Gastroesophageal sphincter (tissue), 4 donors: ENCODE measurements at regions not wholly inside any gene's neighbourhood (a gene's known extent, or its start where the extent isn't known, plus 50 kb on each side); places are given as distances from the start of the nearest gene placed in this dataset.

ENCODE experiments used
- ATAC-seq: fragments of 150-250 bp; one replicate; pipeline ENCODE4 v1.9.1; 2016; ENCODE audit warnings: mild to moderate bottlenecking, moderate library complexity
- H3K27ac ChIP-seq, 4 donors: fragments of 200-600 bp; sonication (generic) in 3 of 4; 1 replicate in 3 of 4; 2 replicates in 1 of 4; pipeline ENCODE4 v1.5.1; 2016 to 2019
- H3K27me3 ChIP-seq: fragments of 200-600 bp; sonication (generic); one replicate; pipeline ENCODE4 v1.5.1; 2019
- H3K36me3 ChIP-seq, 2 donors: fragments of 200-600 bp; sonication (generic); one replicate each; pipeline ENCODE4 v1.5.1; 2019; ENCODE audit warnings: control low read depth in 1 of 2
- H3K4me1 ChIP-seq, 3 donors: fragments of 200-600 bp; sonication (generic); 1 replicate in 2 of 3; 2 replicates in 1 of 3; pipeline ENCODE4 v1.5.1; 2016 to 2019; ENCODE audit warnings: control low read depth in 2 of 3
- H3K4me3 ChIP-seq, 2 donors: fragments of 200-600 bp; sonication (generic); one replicate each; pipeline ENCODE4 v1.5.1; 2019; ENCODE audit warnings: mild to moderate bottlenecking in 1 of 2, moderate library complexity in 1 of 2
- H3K9me3 ChIP-seq, 3 donors: fragments of 200-600 bp; sonication (generic); one replicate each; pipeline ENCODE4 v1.5.1; 2017 to 2019; ENCODE audit warnings: control low read depth in 2 of 3
- EP300 ChIP-seq: sonication (generic); formaldehyde crosslinking; IDR thresholded peaks from one replicate; pipeline ENCODE4 v1.6.1; 2017; ENCODE audit warnings: antibody characterized with exemption, mild to moderate bottlenecking
- POLR2A ChIP-seq, 2 donors: fragments of 450-650 bp; IDR thresholded peaks; one replicate each; pipeline ENCODE4 v1.6.1; 2017; ENCODE audit warnings: antibody characterized with exemption in 2 of 2, mild to moderate bottlenecking in 2 of 2, moderate library complexity in 1 of 2
- POLR2AphosphoS5 ChIP-seq: sonication (generic); formaldehyde crosslinking; IDR thresholded peaks from one replicate; pipeline ENCODE4 v1.6.1; 2017; ENCODE audit warnings: antibody characterized with exemption
- WGBS, 2 donors: methylation state at CpG; one replicate each; pipeline ENCODE4 v1.1.5; 2018; ENCODE audit warnings: low coverage in 1 of 2; 5-methylcytosine and 5-hydroxymethylcytosine counted together
- TF ChIP-seq, protein P1 (sequence below), 4 experiments: fragments of 200-600 bp in 2 of 4; fragments of 450-650 bp in 2 of 4; sonication (generic) in 1 of 4; IDR thresholded peaks; one replicate each; pipeline ENCODE4 v1.5.1; 2017 to 2019; ENCODE audit warnings: antibody characterized with exemption in 4 of 4, mild to moderate bottlenecking in 2 of 4, moderate library complexity in 2 of 4

DNA sequence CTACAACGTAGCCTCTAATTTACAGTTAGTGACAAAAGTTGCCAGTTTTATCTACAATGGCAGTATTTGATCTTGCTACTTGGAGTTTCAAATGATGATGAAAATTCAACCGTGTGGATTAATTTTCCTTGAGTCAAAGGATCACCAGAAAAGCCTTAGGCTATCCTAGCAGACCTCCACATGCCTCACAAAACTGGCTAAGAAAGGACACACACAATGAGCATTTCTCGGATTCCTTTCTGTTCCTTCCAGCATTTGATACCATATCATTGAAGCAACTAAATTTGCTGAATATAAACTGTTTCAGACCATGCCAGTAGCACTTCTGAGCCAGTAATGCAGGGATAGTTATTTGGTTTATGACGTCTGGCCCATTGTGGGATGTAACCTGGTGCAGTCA, 587.4 kb upstream of the MDFIC2 start:
- Histone ChIP-seq H3K9me3 (peaks cover 0 to 5% (median 0%) of the 10 kb centered on the region in 3 donors), H3K4me3 (no peak overlapping the region), H3K27ac (no peak overlapping the region), H3K4me1 (no peaks in the 10 kb centered on the region), H3K36me3 (no peaks in the 10 kb centered on the region), H3K27me3 (no peaks in the 10 kb centered on the region)
- WGBS, 2 donors = 86 to 89% methylated on average over 4 of the region's 4 CpGs
- TF ChIP-seq POLR2A (IDR thresholded peaks at IDR 0.05) (no peak), EP300 (no peak), POLR2AphosphoS5 (no peak)
- TF ChIP-seq, protein P1, sequence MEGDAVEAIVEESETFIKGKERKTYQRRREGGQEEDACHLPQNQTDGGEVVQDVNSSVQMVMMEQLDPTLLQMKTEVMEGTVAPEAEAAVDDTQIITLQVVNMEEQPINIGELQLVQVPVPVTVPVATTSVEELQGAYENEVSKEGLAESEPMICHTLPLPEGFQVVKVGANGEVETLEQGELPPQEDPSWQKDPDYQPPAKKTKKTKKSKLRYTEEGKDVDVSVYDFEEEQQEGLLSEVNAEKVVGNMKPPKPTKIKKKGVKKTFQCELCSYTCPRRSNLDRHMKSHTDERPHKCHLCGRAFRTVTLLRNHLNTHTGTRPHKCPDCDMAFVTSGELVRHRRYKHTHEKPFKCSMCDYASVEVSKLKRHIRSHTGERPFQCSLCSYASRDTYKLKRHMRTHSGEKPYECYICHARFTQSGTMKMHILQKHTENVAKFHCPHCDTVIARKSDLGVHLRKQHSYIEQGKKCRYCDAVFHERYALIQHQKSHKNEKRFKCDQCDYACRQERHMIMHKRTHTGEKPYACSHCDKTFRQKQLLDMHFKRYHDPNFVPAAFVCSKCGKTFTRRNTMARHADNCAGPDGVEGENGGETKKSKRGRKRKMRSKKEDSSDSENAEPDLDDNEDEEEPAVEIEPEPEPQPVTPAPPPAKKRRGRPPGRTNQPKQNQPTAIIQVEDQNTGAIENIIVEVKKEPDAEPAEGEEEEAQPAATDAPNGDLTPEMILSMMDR (IDR thresholded peaks at IDR 0.05) = no peak
- no peak for ATAC-seq

DNA sequence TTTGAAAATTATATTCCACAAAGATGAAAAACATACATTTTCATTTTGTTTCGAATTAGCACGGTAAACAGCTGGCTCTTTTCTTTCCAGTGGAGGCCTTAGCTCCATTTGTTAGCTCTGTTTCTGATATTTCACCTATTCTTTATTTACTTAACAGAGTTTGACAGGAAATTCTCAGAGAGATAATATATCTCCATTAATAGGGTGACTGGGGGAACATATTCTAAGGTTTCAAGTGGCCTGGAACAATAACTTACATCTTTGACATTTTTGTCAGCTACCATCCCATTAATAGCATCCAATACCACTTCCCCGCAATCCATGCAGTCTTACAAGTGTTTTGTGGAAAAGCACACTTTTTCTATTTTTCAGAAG, 577.6 kb upstream of the MDFIC2 start:
- Histone ChIP-seq H3K4me3 (no peak overlapping the region), H3K27ac (peak overlapping the region in 3 of 4 donors; percentile 19 to 74 (median 65)), H3K36me3 (no peaks in the 10 kb centered on the region), H3K27me3 (no peaks in the 10 kb centered on the region), H3K9me3 (no peaks in the 10 kb centered on the region), H3K4me1 (peaks cover 0 to 17% (median 0%) of the 10 kb centered on the region in 3 donors)
- TF ChIP-seq POLR2A (IDR thresholded peaks at IDR 0.05) (no peak), POLR2AphosphoS5 (no peak), EP300 (no peak)
- TF ChIP-seq, protein P1 (IDR thresholded peaks at IDR 0.05) = no peak
- 71 to 74% methylated on average over 3 of the region's 3 CpGs for WGBS, 2 donors
- ATAC-seq = no peak

DNA sequence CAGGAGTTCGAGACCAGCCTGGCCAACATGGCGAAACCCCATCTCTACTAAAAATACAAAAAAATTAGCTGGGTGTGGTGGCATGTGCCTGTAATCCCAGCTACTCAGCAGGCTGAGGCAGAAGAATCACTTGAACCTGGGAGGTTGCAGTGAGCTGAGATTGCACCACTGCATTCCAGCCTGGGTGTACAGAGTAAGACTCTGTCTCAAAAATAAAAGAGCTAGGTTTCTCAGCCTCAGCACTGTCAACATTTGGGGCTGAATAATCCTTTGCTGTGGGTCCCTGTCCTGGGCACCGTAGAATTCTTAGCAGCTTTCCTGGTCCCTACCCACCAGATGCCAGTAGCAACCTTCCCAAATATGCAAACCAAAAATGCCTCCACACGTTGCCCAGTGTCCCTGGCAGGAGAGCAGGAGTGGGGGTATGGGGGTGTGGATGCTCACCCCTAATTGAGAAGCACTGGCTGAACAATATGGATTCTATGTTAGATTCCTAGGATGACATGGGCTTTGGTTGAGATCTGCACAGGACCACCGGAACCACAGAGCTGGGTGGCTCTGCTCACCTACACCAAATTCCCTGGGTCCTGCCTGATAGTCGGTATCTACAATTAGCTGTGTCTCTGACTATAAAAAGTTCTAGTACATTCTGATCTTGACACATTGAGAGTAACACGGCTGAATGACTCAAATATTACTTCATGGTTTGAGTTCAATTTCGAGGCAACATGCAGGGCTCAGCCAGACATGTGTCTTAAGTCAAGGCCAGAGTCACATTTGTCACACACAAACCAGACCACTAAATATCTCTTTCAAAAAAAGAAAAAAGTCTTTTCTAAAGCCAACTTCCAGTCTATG, 577.0 kb upstream of the MDFIC2 start:
- WGBS, 2 donors = 31 to 38% methylated on average over 2 to 3 of the region's 8 CpGs
- peak; percentile 85 for ATAC-seq
- no peaks in the 10 kb centered on the region for H3K27me3 ChIP-seq
- peaks cover 0 to 17% (median 0%) of the 10 kb centered on the region in 3 donors for H3K4me1 ChIP-seq
- TF ChIP-seq, protein P1 (IDR thresholded peaks at IDR 0.05) = no peak
- peak; percentile 49 for TF ChIP-seq POLR2AphosphoS5
- H3K4me3 ChIP-seq = no peak overlapping the region
- no peaks in the 10 kb centered on the region for H3K9me3 ChIP-seq
- no peaks in the 10 kb centered on the region for H3K36me3 ChIP-seq
- H3K27ac ChIP-seq = peak overlapping the region in 3 of 4 donors; percentile 19 to 74 (median 65)

DNA sequence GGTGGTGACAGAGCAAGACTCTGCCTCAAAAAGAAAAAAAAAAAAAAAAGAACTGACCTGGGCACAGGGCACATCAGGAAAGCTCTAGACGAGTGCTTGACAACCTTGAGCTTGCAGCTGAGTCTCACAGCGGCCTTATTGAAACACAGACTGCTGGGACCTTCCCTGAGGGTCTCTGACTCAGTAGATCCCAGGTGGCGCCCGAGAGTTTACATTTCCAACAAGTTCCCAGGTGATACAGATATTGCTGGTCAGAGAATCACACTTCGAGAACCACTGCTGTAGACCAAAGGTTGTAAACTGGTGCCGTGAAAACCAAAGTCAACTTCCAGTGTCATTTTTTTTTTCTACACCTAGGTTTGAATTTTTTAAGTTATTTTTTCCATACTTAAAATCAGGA, 573.2 kb upstream of the MDFIC2 start:
- TF ChIP-seq POLR2A (IDR thresholded peaks at IDR 0.05) (no peak), EP300 (no peak), POLR2AphosphoS5 (no peak)
- TF ChIP-seq, protein P1 (IDR thresholded peaks at IDR 0.05) = no peak
- ATAC-seq = no peak
- Histone ChIP-seq H3K27ac (no peak overlapping the region), H3K4me3 (no peak overlapping the region), H3K27me3 (no peaks in the 10 kb centered on the region), H3K4me1 (peaks cover 0 to 17% (median 0%) of the 10 kb centered on the region in 3 donors), H3K36me3 (no peaks in the 10 kb centered on the region), H3K9me3 (no peaks in the 10 kb centered on the region)
- 87 to 92% methylated on average over 5 to 6 of the region's 6 CpGs for WGBS, 2 donors

DNA sequence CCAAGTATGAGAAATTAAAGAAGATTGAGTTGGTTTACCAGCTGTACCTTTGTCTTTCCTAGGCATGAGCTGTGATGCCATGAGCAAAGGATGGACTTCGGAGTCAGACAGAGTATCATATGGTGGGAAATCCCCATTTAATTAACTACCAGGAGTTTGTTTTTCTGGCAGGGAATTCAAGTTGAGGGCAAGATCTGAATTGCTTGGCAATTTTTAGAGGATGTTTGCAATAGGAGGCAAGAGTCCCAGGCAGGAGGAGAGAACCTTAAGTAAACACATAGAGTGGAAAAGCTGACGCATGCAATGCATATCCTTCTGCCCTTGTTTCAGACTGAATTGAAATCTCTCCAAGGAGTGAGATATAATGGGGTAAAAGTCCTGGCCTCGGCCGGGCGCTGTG, 569.7 kb upstream of the MDFIC2 start:
- no peaks in the 10 kb centered on the region for H3K4me1 ChIP-seq
- TF ChIP-seq, protein P1 (IDR thresholded peaks at IDR 0.05) = no peak
- TF ChIP-seq EP300 (no peak), POLR2AphosphoS5 (no peak), POLR2A (IDR thresholded peaks at IDR 0.05) (no peak)
- no peaks in the 10 kb centered on the region for H3K27me3 ChIP-seq
- H3K4me3 ChIP-seq = no peak overlapping the region
- no peaks in the 10 kb centered on the region for H3K36me3 ChIP-seq
- no peaks in the 10 kb centered on the region for H3K9me3 ChIP-seq
- ATAC-seq = no peak
- no peak overlapping the region for H3K27ac ChIP-seq
- 41 to 71% methylated on average over 2 of the region's 5 CpGs for WGBS, 2 donors
